ENCODE measurements at regions not wholly inside any gene's neighbourhood (a gene's known extent, or its start where the extent isn't known, plus 50 kb on each side); places are given as distances from the start of the nearest gene placed in this dataset.

DNA sequence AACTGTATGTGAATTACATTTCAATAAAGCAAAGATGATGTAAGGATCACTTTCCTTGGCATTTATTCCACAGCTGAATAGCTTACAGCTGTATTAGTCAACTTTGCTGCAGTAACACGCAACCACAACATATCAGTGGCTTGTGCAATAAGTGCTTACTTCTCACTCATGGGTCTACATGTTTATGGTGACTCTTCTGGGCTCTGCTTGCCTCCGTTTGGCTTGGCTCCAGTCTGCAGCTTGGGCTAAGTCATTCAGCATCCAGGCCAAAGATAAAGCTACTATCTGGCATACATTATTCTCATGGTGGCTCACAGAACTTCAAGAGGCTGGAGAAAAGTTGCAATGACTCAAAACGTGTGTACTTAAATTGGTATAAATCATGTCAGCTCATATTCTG, 355.0 kb downstream of the RNF144A start:
- TF ChIP-seq POLR2A (IDR thresholded peaks at IDR 0.05; ENCODE audit: low read depth, low read length) (no peak), POLR2AphosphoS5 (IDR thresholded peaks at IDR 0.05; ENCODE audit: low read depth, low read length) (no peak)

All from GM12891 (cell line).